WTC11 (cell line): ENCODE measurements at regions not wholly inside any gene's neighbourhood (a gene's known extent, or its start where the extent isn't known, plus 50 kb on each side); places are given as distances from the start of the nearest gene placed in this dataset.

Experiments
- ATF6 ChIP-seq: sonication (generic); formaldehyde crosslinking; IDR thresholded peaks from 2 replicates; pipeline ENCODE4 v1.8.1; 2023; ENCODE audit warnings: mild to moderate bottlenecking, missing genetic modification reagents
- CBFB ChIP-seq: sonication (generic); formaldehyde crosslinking; IDR thresholded peaks from 2 replicates; pipeline ENCODE4 v1.8.1; 2022; ENCODE audit warnings: mild to moderate bottlenecking, low read depth, missing genetic modification reagents
- CREB1 ChIP-seq: sonication (generic); formaldehyde crosslinking; IDR thresholded peaks from 2 replicates; pipeline ENCODE4 v1.8.0; 2023; ENCODE audit warnings: mild to moderate bottlenecking, missing genetic modification reagents
- KAT7 ChIP-seq: sonication (generic); formaldehyde crosslinking; IDR thresholded peaks from 2 replicates; pipeline ENCODE4 v1.8.1; 2023; ENCODE audit warnings: missing genetic modification reagents, mild to moderate bottlenecking, borderline replicate concordance
- NFE2L1 ChIP-seq: sonication (generic); formaldehyde crosslinking; IDR thresholded peaks from 2 replicates; pipeline ENCODE4 v1.8.1; 2023; ENCODE audit warnings: missing genetic modification reagents
- RELA ChIP-seq: sonication (generic); formaldehyde crosslinking; IDR thresholded peaks from 2 replicates; pipeline ENCODE4 v1.8.1; 2022; ENCODE audit warnings: missing genetic modification reagents, mild to moderate bottlenecking, borderline replicate concordance
- TEAD4 ChIP-seq: sonication (generic); formaldehyde crosslinking; IDR thresholded peaks from 2 replicates; pipeline ENCODE4 v1.8.0; 2022; ENCODE audit warnings: mild to moderate bottlenecking, missing genetic modification reagents
- TF ChIP-seq, protein P1 (sequence below): fragments of 200-600 bp; IDR thresholded peaks from 2 replicates; pipeline ENCODE4 v1.8.0; 2022; ENCODE audit warnings: antibody characterized with exemption
- TF ChIP-seq, protein P2 (sequence below): sonication (generic); formaldehyde crosslinking; IDR thresholded peaks from 2 replicates; pipeline ENCODE4 v1.8.1; 2023; ENCODE audit warnings: mild to moderate bottlenecking, missing genetic modification reagents, moderate library complexity

GRCh38 chr2:80930777-80931176, 626.2 kb upstream of the LRRTM1 start:
- TF ChIP-seq, protein P1, sequence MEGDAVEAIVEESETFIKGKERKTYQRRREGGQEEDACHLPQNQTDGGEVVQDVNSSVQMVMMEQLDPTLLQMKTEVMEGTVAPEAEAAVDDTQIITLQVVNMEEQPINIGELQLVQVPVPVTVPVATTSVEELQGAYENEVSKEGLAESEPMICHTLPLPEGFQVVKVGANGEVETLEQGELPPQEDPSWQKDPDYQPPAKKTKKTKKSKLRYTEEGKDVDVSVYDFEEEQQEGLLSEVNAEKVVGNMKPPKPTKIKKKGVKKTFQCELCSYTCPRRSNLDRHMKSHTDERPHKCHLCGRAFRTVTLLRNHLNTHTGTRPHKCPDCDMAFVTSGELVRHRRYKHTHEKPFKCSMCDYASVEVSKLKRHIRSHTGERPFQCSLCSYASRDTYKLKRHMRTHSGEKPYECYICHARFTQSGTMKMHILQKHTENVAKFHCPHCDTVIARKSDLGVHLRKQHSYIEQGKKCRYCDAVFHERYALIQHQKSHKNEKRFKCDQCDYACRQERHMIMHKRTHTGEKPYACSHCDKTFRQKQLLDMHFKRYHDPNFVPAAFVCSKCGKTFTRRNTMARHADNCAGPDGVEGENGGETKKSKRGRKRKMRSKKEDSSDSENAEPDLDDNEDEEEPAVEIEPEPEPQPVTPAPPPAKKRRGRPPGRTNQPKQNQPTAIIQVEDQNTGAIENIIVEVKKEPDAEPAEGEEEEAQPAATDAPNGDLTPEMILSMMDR: no peak
- no peak for TF ChIP-seq CBFB
- TF ChIP-seq, protein P2, sequence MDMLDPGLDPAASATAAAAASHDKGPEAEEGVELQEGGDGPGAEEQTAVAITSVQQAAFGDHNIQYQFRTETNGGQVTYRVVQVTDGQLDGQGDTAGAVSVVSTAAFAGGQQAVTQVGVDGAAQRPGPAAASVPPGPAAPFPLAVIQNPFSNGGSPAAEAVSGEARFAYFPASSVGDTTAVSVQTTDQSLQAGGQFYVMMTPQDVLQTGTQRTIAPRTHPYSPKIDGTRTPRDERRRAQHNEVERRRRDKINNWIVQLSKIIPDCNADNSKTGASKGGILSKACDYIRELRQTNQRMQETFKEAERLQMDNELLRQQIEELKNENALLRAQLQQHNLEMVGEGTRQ: no peak
- no peak for TF ChIP-seq CREB1
- no peak for TF ChIP-seq TEAD4
- TF ChIP-seq KAT7 (CRISPR knock-in tag): no peak
- TF ChIP-seq ATF6 (CRISPR knock-in tag): no peak
- TF ChIP-seq RELA (CRISPR knock-in tag): no peak
- TF ChIP-seq NFE2L1 (CRISPR knock-in tag): no peak
